Subcutaneous abdominal adipose tissue (tissue), 5 donors: ENCODE measurements at regions not wholly inside any gene's neighbourhood (a gene's known extent, or its start where the extent isn't known, plus 50 kb on each side); places are given as distances from the start of the nearest gene placed in this dataset.
"Not testable (repeated sequence)": the region's sequence is repeated elsewhere in the genome, so short reads cannot be mapped to it uniquely, and the experiment has no call there.

ENCODE experiments used
- H3K27ac ChIP-seq: one replicate; pipeline ENCODE4 v1.7.0; 2013; ENCODE audit warnings: low read depth, mild to moderate bottlenecking, inconsistent platforms, low read length, moderate library complexity
- H3K27me3 ChIP-seq, 5 donors: one replicate each; pipeline ENCODE4 v1.7.0; 2013; ENCODE audit warnings: low read length in 5 of 5, inconsistent platforms in 1 of 5; ENCODE audit not compliant: control insufficient read depth in 5 of 5, insufficient read depth in 4 of 5
- H3K36me3 ChIP-seq, 5 donors: one replicate each; pipeline ENCODE4 v1.7.0; 2013; ENCODE audit warnings: low read length in 5 of 5; ENCODE audit not compliant: control insufficient read depth in 5 of 5, insufficient read depth in 5 of 5
- H3K4me1 ChIP-seq, 5 donors: one replicate each; pipeline ENCODE4 v1.7.0; 2013; ENCODE audit warnings: low read length in 5 of 5, mild to moderate bottlenecking in 3 of 5, moderate library complexity in 1 of 5; ENCODE audit not compliant: control insufficient read depth in 5 of 5, insufficient read depth in 5 of 5
- H3K4me3 ChIP-seq, 5 donors: one replicate each; pipeline ENCODE4 v1.7.0; 2013; ENCODE audit warnings: low read length in 5 of 5, low read depth in 1 of 5
- H3K9ac ChIP-seq, 5 donors: one replicate each; pipeline ENCODE4 v1.7.0; 2013; ENCODE audit warnings: low read length in 5 of 5, mild to moderate bottlenecking in 4 of 5, moderate library complexity in 3 of 5
- H3K9me3 ChIP-seq, 5 donors: one replicate each; pipeline ENCODE4 v1.7.0; 2013; ENCODE audit warnings: low read length in 5 of 5; ENCODE audit not compliant: control insufficient read depth in 5 of 5
- donor health status: healthy.
- donor health status: healthy.
- donor health status: healthy.
- donor health status: healthy.
- donor health status: healthy.

GRCh38 chr3:76537857-76538256 is 502.0 kb upstream of the ROBO2 start:
- not testable (repeated sequence) for H3K27me3 ChIP-seq, H3K9ac ChIP-seq

GRCh38 chr3:76547674-76548073 is 492.2 kb upstream of the ROBO2 start:
- H3K4me1 ChIP-seq = peaks cover 0 to under 1% (median 0%) of the 10 kb centered on the region in 5 donors
- H3K36me3 ChIP-seq = no peaks in the 10 kb centered on the region
- H3K9ac ChIP-seq = no peak overlapping the region
- no peaks in the 10 kb centered on the region for H3K27me3 ChIP-seq
- H3K27ac ChIP-seq = no peak overlapping the region
- H3K9me3 ChIP-seq = peaks cover 0 to 8% (median 2%) of the 10 kb centered on the region in 5 donors
- no peak overlapping the region for H3K4me3 ChIP-seq

More at GRCh38 chr3:76537857-76538256, 502.0 kb upstream of the ROBO2 start:
- H3K4me1 ChIP-seq, H3K9me3 ChIP-seq, H3K27ac ChIP-seq, H3K4me3 ChIP-seq, H3K36me3 ChIP-seq: not testable (repeated sequence)

- no peak overlapping the region for H3K27ac ChIP-seq
- no peaks in the 10 kb centered on the region for H3K27me3 ChIP-seq
- peaks cover 0 to 8% (median 2%) of the 10 kb centered on the region in 5 donors for H3K9me3 ChIP-seq
- H3K4me1 ChIP-seq = peaks cover 0 to 11% (median 4%) of the 10 kb centered on the region in 5 donors
- no peak overlapping the region for H3K4me3 ChIP-seq
- no peaks in the 10 kb centered on the region for H3K36me3 ChIP-seq
- H3K9ac ChIP-seq = no peak overlapping the region
These were observed 489.2 kb upstream of the ROBO2 start for GRCh38 chr3:76550522-76551201.

GRCh38 chr3:76551739-76552138 is 488.2 kb upstream of the ROBO2 start:
- Histone ChIP-seq H3K36me3 (no peaks in the 10 kb centered on the region), H3K9me3 (peaks cover 0 to 8% (median 2%) of the 10 kb centered on the region in 5 donors), H3K27ac (no peak overlapping the region), H3K27me3 (no peaks in the 10 kb centered on the region), H3K4me3 (no peak overlapping the region), H3K4me1 (peaks cover 0 to 11% (median 4%) of the 10 kb centered on the region in 5 donors), H3K9ac (no peak overlapping the region)

- peaks cover 0 to 8% (median 2%) of the 10 kb centered on the region in 5 donors for H3K9me3 ChIP-seq
- no peak overlapping the region for H3K9ac ChIP-seq
- H3K4me1 ChIP-seq = peaks cover 0 to 11% (median 4%) of the 10 kb centered on the region in 5 donors
- no peaks in the 10 kb centered on the region for H3K36me3 ChIP-seq
- H3K27me3 ChIP-seq = no peaks in the 10 kb centered on the region
- no peak overlapping the region for H3K4me3 ChIP-seq
- no peak overlapping the region for H3K27ac ChIP-seq
These were observed 487.2 kb upstream of the ROBO2 start for GRCh38 chr3:76552653-76553052.

GRCh38 chr3:76554707-76555106 is 485.2 kb upstream of the ROBO2 start:
- Histone ChIP-seq H3K36me3 (no peaks in the 10 kb centered on the region), H3K4me3 (no peak overlapping the region), H3K4me1 (peaks cover 0 to 11% (median 4%) of the 10 kb centered on the region in 5 donors), H3K9me3 (peaks cover 0 to 8% (median 2%) of the 10 kb centered on the region in 5 donors), H3K27ac (no peak overlapping the region), H3K27me3 (no peaks in the 10 kb centered on the region), H3K9ac (no peak overlapping the region)

- Histone ChIP-seq H3K36me3 (no peaks in the 10 kb centered on the region), H3K27me3 (no peaks in the 10 kb centered on the region), H3K4me1 (no peaks in the 10 kb centered on the region), H3K4me3 (no peak overlapping the region), H3K27ac (no peak overlapping the region), H3K9me3 (no peaks in the 10 kb centered on the region), H3K9ac (no peak overlapping the region)
These were observed 478.2 kb upstream of the ROBO2 start for GRCh38 chr3:76561494-76562236.

GRCh38 chr3:76565496-76566210 is 474.2 kb upstream of the ROBO2 start:
- no peaks in the 10 kb centered on the region for H3K4me1 ChIP-seq
- H3K9me3 ChIP-seq = no peaks in the 10 kb centered on the region
- no peaks in the 10 kb centered on the region for H3K36me3 ChIP-seq
- no peak overlapping the region for H3K4me3 ChIP-seq
- no peak overlapping the region for H3K27ac ChIP-seq
- no peak overlapping the region for H3K9ac ChIP-seq
- no peaks in the 10 kb centered on the region for H3K27me3 ChIP-seq

GRCh38 chr3:76566211-76566534 is 473.7 kb upstream of the ROBO2 start:
- Histone ChIP-seq H3K9me3 (no peaks in the 10 kb centered on the region), H3K9ac (no peak overlapping the region), H3K36me3 (no peaks in the 10 kb centered on the region), H3K4me1 (no peaks in the 10 kb centered on the region), H3K4me3 (no peak overlapping the region), H3K27me3 (no peaks in the 10 kb centered on the region), H3K27ac (no peak overlapping the region)

- Histone ChIP-seq H3K9ac (no peak overlapping the region), H3K27ac (no peak overlapping the region), H3K4me1 (no peaks in the 10 kb centered on the region), H3K9me3 (no peaks in the 10 kb centered on the region), H3K4me3 (no peak overlapping the region), H3K27me3 (no peaks in the 10 kb centered on the region), H3K36me3 (no peaks in the 10 kb centered on the region)
These were observed 473.0 kb upstream of the ROBO2 start for GRCh38 chr3:76566904-76567303.
